ENCODE measurements at regions not wholly inside any gene's neighbourhood (a gene's known extent, or its start where the extent isn't known, plus 50 kb on each side); places are given as distances from the start of the nearest gene placed in this dataset.
A peak's percentile ranks its signal among the peaks of the same experiment; 100 is the strongest.

GRCh38 chr7:106606120-106606519 is 54.8 kb downstream of the CCDC71L start:
- no peak for DNase-seq (ENCODE audit: low spot score)

- no peak for DNase-seq (ENCODE audit: low spot score)
Measured at GRCh38 chr7:106604971-106605370, 56.0 kb downstream of the CCDC71L start.

GRCh38 chr7:106604303-106604924 is 56.5 kb downstream of the CCDC71L start:
- no peak for DNase-seq (ENCODE audit: low spot score)

- DNase-seq (ENCODE audit: low spot score): no peak
Measured at GRCh38 chr7:106603346-106603745, 57.6 kb downstream of the CCDC71L start.

DNA sequence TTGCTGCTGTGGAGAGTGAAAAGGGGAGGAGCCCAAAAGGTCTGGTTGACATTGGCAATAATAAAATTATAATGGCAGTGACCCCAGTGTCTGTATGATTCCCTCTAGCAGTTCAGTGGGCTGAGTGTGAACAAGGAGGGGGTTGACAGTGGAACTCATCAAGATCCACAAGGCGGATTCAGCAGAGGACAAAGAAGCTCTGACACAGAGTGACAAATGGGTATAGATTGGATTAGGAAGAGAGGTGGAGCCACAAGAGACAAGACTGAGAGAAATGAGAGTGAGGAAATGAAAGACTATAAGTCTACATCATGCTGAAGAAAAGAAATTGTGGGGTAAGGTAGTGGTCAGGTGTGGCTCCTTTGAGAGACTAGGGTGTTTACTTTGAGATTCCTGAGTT is 58.9 kb downstream of the CCDC71L start:
- DNase-seq (ENCODE audit: low spot score): no peak

- no peak for DNase-seq (ENCODE audit: low spot score)
Measured at GRCh38 chr7:106600569-106601373, 60.2 kb downstream of the CCDC71L start.

DNA sequence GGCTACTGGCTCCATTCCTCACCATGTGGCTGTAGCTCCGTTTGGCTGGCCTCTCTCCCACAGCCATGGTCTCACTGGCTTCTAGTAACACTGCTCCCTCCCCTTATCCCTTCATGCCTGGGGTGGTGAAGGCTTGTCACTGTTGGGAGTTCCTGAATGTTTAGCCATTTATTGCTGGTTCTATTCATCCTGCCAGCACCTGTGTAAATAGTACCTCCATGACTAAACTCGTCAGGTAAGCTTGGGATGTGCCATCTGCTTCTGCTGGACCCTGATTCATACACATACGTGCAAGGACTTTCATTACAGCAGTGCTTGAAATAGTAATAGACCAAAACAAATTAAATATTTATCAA is 61.6 kb downstream of the CCDC71L start:
- no peak for DNase-seq (ENCODE audit: low spot score)

DNA sequence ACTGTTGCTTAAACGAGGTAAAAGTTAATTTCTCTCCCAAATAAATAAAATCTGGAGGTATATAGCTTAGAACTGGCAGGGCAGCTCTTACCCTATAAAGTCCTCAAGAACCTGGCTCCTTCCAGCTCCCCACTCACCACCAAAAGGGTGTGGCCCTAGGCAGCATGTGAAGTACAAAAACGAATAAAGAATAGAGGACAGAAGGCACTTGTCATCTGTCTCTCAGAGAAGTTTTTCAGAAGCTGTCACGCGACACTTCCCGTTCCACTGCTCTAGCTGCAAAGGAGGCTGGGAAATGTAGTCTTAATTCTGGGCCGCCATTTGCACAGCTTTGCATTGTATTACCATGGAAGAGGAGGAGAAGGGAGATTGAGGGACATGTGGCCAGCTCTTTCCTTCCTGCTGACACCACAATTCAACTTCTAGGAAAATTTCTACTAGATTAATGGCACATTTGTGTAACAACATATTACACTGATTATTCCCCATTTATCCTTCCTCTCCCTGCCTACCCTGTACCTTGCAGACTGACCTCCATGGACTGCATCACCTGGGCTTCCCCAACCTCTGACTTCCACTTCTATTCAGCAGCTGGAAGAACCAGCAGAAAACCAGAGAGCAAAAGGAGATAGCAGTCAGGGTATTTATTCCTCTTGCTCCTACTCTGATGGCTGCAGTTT is 62.2 kb downstream of the CCDC71L start:
- peak; percentile 45 for DNase-seq (ENCODE audit: low spot score)

DNA sequence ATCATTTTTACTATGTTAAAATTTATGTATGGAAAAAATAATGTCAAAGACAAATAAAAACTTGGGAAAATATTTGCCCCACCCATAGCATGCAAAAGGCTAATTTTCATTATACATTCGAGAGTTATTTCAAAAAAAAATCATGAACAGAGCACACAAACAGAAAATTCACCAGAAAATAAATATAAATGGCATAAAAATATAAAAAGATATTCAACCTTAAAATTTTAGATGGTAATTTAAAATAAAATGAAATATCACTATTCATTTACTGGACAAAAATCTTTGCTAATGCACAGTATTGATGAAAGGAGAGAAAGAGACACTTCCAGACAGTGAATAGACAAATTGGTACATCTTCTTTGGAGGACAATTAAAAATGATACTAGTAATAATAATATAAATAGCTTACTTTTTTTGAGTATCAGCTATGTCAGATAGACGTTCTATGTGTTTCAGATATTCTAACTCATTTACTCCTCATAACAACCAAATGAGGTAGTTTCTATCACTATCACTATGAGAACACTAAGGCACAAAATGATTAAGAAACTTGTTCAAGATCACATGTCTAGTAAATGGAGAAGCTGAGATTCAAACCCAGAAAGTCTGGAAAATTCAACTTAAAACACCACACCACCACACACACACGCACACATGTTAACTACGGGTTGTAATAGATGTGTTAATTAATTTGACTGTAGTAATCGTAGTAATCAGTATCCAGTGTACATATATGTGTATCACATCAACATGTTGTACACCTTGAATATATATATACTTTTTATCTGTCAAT is 63.0 kb downstream of the CCDC71L start:
- DNase-seq (ENCODE audit: low spot score): no peak

DNA sequence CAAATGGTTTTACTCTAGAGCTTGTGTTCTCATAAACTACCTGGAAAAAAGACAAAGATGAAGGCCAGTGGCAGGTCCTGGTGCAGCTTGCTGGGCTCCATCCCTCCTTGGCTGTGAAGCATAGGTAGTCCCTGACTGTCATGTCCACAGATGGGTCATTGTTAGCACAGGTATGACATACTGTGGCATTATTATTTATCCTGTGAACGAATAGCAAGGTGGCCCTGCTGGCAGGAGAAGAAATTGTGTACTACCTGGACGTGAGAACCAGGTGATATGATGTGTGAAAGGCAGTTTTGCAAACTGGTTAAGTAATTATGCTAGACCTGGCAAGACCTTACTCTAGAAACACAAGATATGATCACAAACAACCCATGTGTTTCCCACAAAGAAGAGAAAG is 63.9 kb downstream of the CCDC71L start:
- DNase-seq (ENCODE audit: low spot score): no peak

DNA sequence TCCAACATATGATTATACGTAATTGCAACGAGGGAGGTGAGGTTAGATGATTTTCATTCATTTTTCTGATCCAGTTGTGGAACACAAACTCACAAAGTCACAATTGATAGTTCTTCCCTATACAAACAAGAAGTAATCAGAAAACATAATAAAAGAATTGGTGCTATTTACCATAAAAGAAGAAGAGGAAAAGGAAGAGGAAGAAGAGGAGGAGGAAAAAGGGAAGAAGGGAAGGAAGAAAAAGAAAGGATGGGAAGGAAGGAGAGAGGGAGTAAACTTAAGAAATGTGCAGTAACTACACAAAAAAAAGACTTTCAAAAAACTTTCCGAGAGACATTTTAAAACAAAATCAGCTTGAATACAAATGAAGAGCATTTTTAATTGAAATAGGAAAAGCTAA is 65.0 kb downstream of the CCDC71L start:
- DNase-seq (ENCODE audit: low spot score): no peak

GRCh38 chr7:106593028-106593417 is 67.9 kb downstream of the CCDC71L start:
- DNase-seq (ENCODE audit: low spot score): no peak

GRCh38 chr7:106592282-106593027 is 68.5 kb downstream of the CCDC71L start:
- DNase-seq (ENCODE audit: low spot score): no peak

GRCh38 chr7:106591146-106591545 is 69.8 kb downstream of the CCDC71L start:
- DNase-seq (ENCODE audit: low spot score): no peak

DNA sequence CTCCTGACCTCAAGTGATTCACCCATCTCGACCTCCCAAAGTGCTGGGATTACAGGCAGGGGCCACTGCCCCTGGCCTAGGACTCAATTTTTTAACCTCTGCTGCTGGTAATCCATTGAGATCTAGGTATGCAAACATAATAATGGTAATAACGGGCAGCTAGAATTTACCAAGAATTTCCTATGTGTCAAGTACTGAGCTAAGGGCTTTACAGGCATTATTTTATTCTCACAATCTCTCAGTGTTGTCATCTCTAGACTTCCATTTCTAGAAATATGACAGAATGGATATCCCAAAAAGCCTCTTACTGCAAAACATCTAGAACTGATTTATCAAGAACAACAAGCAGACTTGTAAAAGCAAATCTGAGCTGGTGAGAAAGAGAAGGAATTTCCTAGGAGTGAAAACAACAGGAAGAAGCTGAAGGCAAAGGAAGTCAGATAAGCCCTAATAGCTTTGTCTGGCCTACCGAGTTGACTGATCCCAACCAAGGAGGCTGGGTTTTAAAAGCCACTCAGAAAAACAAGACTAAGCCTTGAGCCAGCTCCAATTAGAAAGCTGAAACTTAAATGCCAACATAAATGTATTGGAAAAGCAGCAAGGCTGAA is 70.6 kb downstream of the CCDC71L start:
- DNase-seq (ENCODE audit: low spot score): no peak

DNA sequence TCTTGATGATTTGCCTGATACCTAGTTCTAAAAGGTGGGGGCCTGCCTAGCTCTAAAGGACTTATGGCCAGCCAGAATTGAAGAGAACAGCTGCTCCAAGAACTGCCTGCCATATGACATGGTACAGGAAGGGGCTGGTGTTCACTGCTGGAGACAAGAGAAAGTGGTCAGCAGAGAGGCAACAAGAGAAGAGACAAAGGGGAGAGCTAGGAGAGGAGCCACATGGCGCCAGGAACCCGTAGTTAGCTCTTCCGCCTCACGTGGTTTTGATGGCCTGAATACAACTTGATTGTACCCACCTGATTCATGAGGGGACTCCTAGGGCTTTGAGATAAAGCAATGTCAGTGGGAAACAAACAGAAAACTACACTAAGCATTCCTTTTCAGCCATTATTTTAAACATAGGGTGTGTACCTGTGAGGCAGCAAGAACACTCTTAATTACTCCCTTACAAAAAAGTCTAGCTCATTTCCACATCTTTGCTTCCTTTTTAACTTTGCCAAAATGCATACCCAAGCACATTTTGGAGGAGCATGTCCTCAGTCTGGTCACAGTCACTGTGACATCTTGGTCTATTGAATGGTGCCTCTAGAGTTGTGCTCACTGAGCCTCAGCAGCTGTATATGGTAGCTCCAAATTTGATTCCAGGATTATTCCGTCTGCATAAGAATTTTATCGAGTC is 71.6 kb downstream of the CCDC71L start:
- no peak for DNase-seq (ENCODE audit: low spot score)

DNA sequence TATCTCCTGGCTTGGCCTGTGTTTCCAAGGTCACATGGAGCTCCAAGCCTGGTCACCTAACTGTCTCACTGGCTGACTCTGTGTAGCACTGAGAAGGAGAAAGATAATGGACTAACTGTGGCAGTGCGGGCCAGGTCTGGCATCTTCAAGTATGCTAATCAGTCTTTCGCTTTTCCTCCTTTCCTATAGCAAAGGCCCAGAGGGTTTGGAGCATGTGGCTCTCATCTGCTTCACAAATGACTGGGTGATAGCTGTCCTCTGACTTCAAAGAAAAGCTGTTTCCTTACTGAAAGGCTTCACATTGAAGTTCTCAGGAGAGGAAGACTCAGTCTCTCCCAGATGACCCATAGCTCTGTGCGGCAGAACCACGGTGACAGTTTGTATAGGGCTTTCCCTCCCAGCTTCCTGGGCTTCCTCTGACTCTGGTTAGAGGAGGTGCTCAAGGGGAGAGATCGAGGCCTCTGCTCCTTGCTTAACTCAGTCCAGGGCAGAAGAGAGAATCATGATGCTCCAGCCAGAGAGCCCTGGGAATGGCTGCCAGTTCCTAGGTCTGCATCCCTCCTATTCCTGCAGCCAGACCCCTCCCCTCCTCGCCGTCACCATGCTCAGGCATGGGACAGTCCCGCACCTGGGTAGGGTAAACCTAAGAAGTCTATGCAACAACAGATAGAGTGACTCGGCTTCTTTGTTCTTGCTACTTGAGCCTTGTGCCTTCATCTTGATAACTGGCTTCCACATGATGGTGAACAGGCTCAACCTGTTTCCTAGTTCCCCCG is 72.3 kb downstream of the CCDC71L start:
- no peak for DNase-seq (ENCODE audit: low spot score)

DNA sequence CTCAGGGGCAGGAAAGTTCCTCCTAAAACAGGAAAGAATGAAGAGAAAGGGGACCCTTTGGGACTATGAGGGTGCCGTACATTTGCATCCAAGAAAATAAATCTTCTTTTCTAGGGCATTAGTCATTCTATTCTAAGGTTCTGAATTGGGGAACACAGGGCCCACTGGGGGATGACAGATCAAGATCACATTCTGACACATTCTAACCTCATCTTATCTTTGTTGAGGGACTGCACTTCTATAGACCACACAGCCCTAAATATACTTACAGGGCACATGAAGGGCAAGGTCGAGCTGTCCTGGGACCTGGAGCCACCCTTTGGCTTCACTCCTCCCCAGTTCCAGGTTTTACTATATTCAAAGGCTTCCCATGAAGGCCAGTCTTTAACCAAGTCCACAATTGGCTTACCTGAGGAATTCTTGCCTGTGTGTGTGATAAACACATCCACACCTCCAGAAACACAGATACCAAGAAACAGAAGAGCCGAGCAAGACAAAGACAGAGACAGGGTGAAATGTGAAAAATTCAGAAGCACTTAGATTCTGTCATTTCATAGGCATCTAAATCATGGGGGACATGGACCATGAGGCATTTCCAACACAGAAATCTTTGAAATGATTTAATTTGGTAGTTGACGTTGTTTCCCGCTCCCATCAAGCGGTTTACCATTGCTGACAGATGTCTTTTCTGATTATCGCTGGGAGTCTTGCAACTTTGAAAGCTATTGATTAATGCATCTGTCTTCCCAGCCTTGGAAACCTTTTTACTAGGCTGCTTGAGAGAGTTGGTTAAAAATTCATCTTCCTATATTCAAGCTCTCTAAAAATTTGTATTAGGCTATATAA is 75.8 kb downstream of the CCDC71L start:
- no peak for DNase-seq (ENCODE audit: low spot score)

Measured in hepatic stellate cell (primary cell).